Ishikawa (cell line): ENCODE measurements at regions not wholly inside any gene's neighbourhood (a gene's known extent, or its start where the extent isn't known, plus 50 kb on each side); places are given as distances from the start of the nearest gene placed in this dataset.

Experiments used
- CEBPB ChIP-seq: IDR thresholded peaks from 2 replicates; pipeline ENCODE4 v1.6.1; 2012
- EP300 ChIP-seq: IDR thresholded peaks from 2 replicates; pipeline ENCODE4 v1.6.1; 2012; ENCODE audit warnings: borderline replicate concordance
- FOXM1 ChIP-seq: IDR thresholded peaks from 2 replicates; pipeline ENCODE4 v1.6.1; 2012; ENCODE audit warnings: low read depth, borderline replicate concordance
- RAD21 ChIP-seq: IDR thresholded peaks from 2 replicates; pipeline ENCODE4 v1.6.1; 2012; ENCODE audit warnings: low read depth
- TAF1 ChIP-seq: IDR thresholded peaks from 2 replicates; pipeline ENCODE4 v1.6.1; 2012; ENCODE audit warnings: low read depth, mild to moderate bottlenecking
- TCF12 ChIP-seq: IDR thresholded peaks from 2 replicates; pipeline ENCODE4 v1.6.1; 2012; ENCODE audit warnings: low read depth
- YY1 ChIP-seq: IDR thresholded peaks from 2 replicates; pipeline ENCODE4 v1.6.1; 2012; ENCODE audit warnings: low read depth
- TF ChIP-seq, protein P1 (sequence below): IDR thresholded peaks from 2 replicates; pipeline ENCODE4 v1.6.1; 2012
- TF ChIP-seq, protein P2 (sequence below): IDR thresholded peaks from 2 replicates; pipeline ENCODE4 v1.6.1; 2012; ENCODE audit warnings: low read depth, mild to moderate bottlenecking
- TF ChIP-seq, protein P3 (sequence below): IDR thresholded peaks from 2 replicates; pipeline ENCODE4 v1.6.1; 2012

DNA sequence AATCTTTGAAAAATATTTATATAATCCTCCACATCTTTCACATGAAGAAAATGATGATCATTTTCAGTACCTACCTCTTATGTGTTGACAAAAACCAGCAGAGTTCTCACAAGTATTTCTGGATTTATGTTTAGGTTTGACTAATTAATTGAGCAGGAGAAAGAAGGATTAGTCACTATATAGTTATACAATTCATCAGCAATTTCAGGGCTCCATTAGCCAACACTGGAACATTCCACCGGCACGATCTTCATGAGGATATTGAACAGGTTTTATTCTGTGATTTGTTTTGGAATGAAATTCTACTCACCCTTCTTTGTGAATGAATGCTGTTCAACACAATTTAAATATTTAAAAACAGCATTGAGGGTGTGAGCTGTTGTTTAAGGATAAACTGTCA lies 163.2 kb downstream of the SEM1 start:
- TF ChIP-seq RAD21 (no peak), FOXM1 (no peak), EP300 (no peak), CEBPB (no peak), YY1 (no peak), TAF1 (no peak), TCF12 (no peak)
- TF ChIP-seq, protein P1, sequence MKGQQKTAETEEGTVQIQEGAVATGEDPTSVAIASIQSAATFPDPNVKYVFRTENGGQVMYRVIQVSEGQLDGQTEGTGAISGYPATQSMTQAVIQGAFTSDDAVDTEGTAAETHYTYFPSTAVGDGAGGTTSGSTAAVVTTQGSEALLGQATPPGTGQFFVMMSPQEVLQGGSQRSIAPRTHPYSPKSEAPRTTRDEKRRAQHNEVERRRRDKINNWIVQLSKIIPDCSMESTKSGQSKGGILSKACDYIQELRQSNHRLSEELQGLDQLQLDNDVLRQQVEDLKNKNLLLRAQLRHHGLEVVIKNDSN = no peak
- TF ChIP-seq, protein P2, sequence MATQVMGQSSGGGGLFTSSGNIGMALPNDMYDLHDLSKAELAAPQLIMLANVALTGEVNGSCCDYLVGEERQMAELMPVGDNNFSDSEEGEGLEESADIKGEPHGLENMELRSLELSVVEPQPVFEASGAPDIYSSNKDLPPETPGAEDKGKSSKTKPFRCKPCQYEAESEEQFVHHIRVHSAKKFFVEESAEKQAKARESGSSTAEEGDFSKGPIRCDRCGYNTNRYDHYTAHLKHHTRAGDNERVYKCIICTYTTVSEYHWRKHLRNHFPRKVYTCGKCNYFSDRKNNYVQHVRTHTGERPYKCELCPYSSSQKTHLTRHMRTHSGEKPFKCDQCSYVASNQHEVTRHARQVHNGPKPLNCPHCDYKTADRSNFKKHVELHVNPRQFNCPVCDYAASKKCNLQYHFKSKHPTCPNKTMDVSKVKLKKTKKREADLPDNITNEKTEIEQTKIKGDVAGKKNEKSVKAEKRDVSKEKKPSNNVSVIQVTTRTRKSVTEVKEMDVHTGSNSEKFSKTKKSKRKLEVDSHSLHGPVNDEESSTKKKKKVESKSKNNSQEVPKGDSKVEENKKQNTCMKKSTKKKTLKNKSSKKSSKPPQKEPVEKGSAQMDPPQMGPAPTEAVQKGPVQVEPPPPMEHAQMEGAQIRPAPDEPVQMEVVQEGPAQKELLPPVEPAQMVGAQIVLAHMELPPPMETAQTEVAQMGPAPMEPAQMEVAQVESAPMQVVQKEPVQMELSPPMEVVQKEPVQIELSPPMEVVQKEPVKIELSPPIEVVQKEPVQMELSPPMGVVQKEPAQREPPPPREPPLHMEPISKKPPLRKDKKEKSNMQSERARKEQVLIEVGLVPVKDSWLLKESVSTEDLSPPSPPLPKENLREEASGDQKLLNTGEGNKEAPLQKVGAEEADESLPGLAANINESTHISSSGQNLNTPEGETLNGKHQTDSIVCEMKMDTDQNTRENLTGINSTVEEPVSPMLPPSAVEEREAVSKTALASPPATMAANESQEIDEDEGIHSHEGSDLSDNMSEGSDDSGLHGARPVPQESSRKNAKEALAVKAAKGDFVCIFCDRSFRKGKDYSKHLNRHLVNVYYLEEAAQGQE = no peak
- TF ChIP-seq, protein P3, sequence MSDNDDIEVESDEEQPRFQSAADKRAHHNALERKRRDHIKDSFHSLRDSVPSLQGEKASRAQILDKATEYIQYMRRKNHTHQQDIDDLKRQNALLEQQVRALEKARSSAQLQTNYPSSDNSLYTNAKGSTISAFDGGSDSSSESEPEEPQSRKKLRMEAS = no peak
